ENCODE measurements at regions not wholly inside any gene's neighbourhood (a gene's known extent, or its start where the extent isn't known, plus 50 kb on each side); places are given as distances from the start of the nearest gene placed in this dataset.

- H3K4me1 Mint-ChIP-seq (ENCODE audit: low read depth) = no peaks in the 10 kb centered on the region
- ATAC-seq = no peak
- H3K9me3 Mint-ChIP-seq = peaks cover 22% of the 10 kb centered on the region
- no peaks in the 10 kb centered on the region for H3K36me3 Mint-ChIP-seq (ENCODE audit: insufficient read depth)
- no peak overlapping the region for H3K4me3 Mint-ChIP-seq
- DNase-seq = no peak
- H3K27me3 Mint-ChIP-seq (ENCODE audit: low read depth) = no peaks in the 10 kb centered on the region
These were observed 415.3 kb upstream of the SETBP1 start for GRCh38 chr18:44265437-44265836.

GRCh38 chr18:44273298-44273697, 407.4 kb upstream of the SETBP1 start:
- DNase-seq (no peak), ATAC-seq (no peak)
- no peaks in the 10 kb centered on the region for H3K36me3 Mint-ChIP-seq (ENCODE audit: insufficient read depth)
- H3K9me3 Mint-ChIP-seq = peaks cover 4% of the 10 kb centered on the region
- no peaks in the 10 kb centered on the region for H3K4me1 Mint-ChIP-seq (ENCODE audit: low read depth)
- no peaks in the 10 kb centered on the region for H3K27me3 Mint-ChIP-seq (ENCODE audit: low read depth)
- no peak overlapping the region for H3K4me3 Mint-ChIP-seq

- Mint-ChIP-seq H3K4me1 (ENCODE audit: low read depth) (no peaks in the 10 kb centered on the region), H3K27me3 (ENCODE audit: low read depth) (no peaks in the 10 kb centered on the region)
- no peak for ATAC-seq
These were observed 400.2 kb upstream of the SETBP1 start for GRCh38 chr18:44280479-44280878.

GRCh38 chr18:44286049-44286448, 394.6 kb upstream of the SETBP1 start:
- H3K4me1 Mint-ChIP-seq (ENCODE audit: low read depth) = no peaks in the 10 kb centered on the region
- H3K4me3 Mint-ChIP-seq = no peak overlapping the region
- no peaks in the 10 kb centered on the region for H3K36me3 Mint-ChIP-seq (ENCODE audit: insufficient read depth)
- no peak for ATAC-seq
- DNase-seq = no peak
- H3K9me3 Mint-ChIP-seq = no peaks in the 10 kb centered on the region
- no peaks in the 10 kb centered on the region for H3K27me3 Mint-ChIP-seq (ENCODE audit: low read depth)

More at GRCh38 chr18:44280479-44280878, 400.2 kb upstream of the SETBP1 start:
- Mint-ChIP-seq H3K36me3 (ENCODE audit: insufficient read depth) (no peaks in the 10 kb centered on the region), H3K4me3 (no peak overlapping the region), H3K9me3 (no peaks in the 10 kb centered on the region)
- DNase-seq = no peak

- ATAC-seq = no peak
- no peak overlapping the region for H3K4me3 Mint-ChIP-seq
These were observed 390.2 kb upstream of the SETBP1 start for GRCh38 chr18:44290366-44290977.

GRCh38 chr18:44298566-44298965, 382.1 kb upstream of the SETBP1 start:
- no peaks in the 10 kb centered on the region for H3K4me1 Mint-ChIP-seq (ENCODE audit: low read depth)
- no peaks in the 10 kb centered on the region for H3K36me3 Mint-ChIP-seq (ENCODE audit: insufficient read depth)
- no peak overlapping the region for H3K4me3 Mint-ChIP-seq
- DNase-seq (no peak), ATAC-seq (no peak)
- no peaks in the 10 kb centered on the region for H3K27me3 Mint-ChIP-seq (ENCODE audit: low read depth)
- H3K9me3 Mint-ChIP-seq = peaks cover 10% of the 10 kb centered on the region

More at GRCh38 chr18:44290366-44290977, 390.2 kb upstream of the SETBP1 start:
- H3K9me3 Mint-ChIP-seq = no peaks in the 10 kb centered on the region
- DNase-seq = no peak
- H3K27me3 Mint-ChIP-seq (ENCODE audit: low read depth) = no peaks in the 10 kb centered on the region
- H3K36me3 Mint-ChIP-seq (ENCODE audit: insufficient read depth) = no peaks in the 10 kb centered on the region
- H3K4me1 Mint-ChIP-seq (ENCODE audit: low read depth) = no peaks in the 10 kb centered on the region

- H3K9me3 Mint-ChIP-seq = no peaks in the 10 kb centered on the region
- DNase-seq (no peak), ATAC-seq (no peak)
- no peaks in the 10 kb centered on the region for H3K4me1 Mint-ChIP-seq (ENCODE audit: low read depth)
- no peaks in the 10 kb centered on the region for H3K36me3 Mint-ChIP-seq (ENCODE audit: insufficient read depth)
- H3K4me3 Mint-ChIP-seq = no peak overlapping the region
- no peaks in the 10 kb centered on the region for H3K27me3 Mint-ChIP-seq (ENCODE audit: low read depth)
These were observed 371.5 kb upstream of the SETBP1 start for GRCh38 chr18:44309185-44309584.

- no peaks in the 10 kb centered on the region for H3K27me3 Mint-ChIP-seq (ENCODE audit: low read depth)
- H3K4me1 Mint-ChIP-seq (ENCODE audit: low read depth) = no peaks in the 10 kb centered on the region
- ATAC-seq (no peak), DNase-seq (no peak)
- H3K36me3 Mint-ChIP-seq (ENCODE audit: insufficient read depth) = no peaks in the 10 kb centered on the region
- H3K9me3 Mint-ChIP-seq = no peaks in the 10 kb centered on the region
- no peak overlapping the region for H3K4me3 Mint-ChIP-seq
These were observed 359.8 kb upstream of the SETBP1 start for GRCh38 chr18:44320619-44321460.

GRCh38 chr18:44321868-44322590, 358.7 kb upstream of the SETBP1 start:
- DNase-seq = no peak
- H3K27me3 Mint-ChIP-seq (ENCODE audit: low read depth) = no peaks in the 10 kb centered on the region

GRCh38 chr18:44323125-44323524, 357.6 kb upstream of the SETBP1 start:
- Mint-ChIP-seq H3K4me1 (ENCODE audit: low read depth) (no peaks in the 10 kb centered on the region), H3K4me3 (no peak overlapping the region), H3K36me3 (ENCODE audit: insufficient read depth) (no peaks in the 10 kb centered on the region), H3K27me3 (ENCODE audit: low read depth) (no peaks in the 10 kb centered on the region), H3K9me3 (no peaks in the 10 kb centered on the region)
- ATAC-seq = no peak
- no peak for DNase-seq

More at GRCh38 chr18:44321868-44322590, 358.7 kb upstream of the SETBP1 start:
- no peaks in the 10 kb centered on the region for H3K9me3 Mint-ChIP-seq
- H3K4me3 Mint-ChIP-seq = no peak overlapping the region
- no peak for ATAC-seq
- no peaks in the 10 kb centered on the region for H3K36me3 Mint-ChIP-seq (ENCODE audit: insufficient read depth)
- H3K4me1 Mint-ChIP-seq (ENCODE audit: low read depth) = no peaks in the 10 kb centered on the region

GRCh38 chr18:44324361-44324760, 356.3 kb upstream of the SETBP1 start:
- Mint-ChIP-seq H3K9me3 (no peaks in the 10 kb centered on the region), H3K4me3 (no peak overlapping the region), H3K4me1 (ENCODE audit: low read depth) (no peaks in the 10 kb centered on the region), H3K36me3 (ENCODE audit: insufficient read depth) (no peaks in the 10 kb centered on the region), H3K27me3 (ENCODE audit: low read depth) (no peaks in the 10 kb centered on the region)
- ATAC-seq (no peak), DNase-seq (no peak)

- ATAC-seq = no peak
- Mint-ChIP-seq H3K4me1 (ENCODE audit: low read depth) (no peaks in the 10 kb centered on the region), H3K36me3 (ENCODE audit: insufficient read depth) (no peaks in the 10 kb centered on the region), H3K27me3 (ENCODE audit: low read depth) (no peaks in the 10 kb centered on the region), H3K9me3 (peaks cover 3% of the 10 kb centered on the region), H3K4me3 (no peak overlapping the region)
- no peak for DNase-seq
These were observed 354.6 kb upstream of the SETBP1 start for GRCh38 chr18:44325903-44326635.

GRCh38 chr18:44331656-44332570, 348.8 kb upstream of the SETBP1 start:
- Mint-ChIP-seq H3K4me3 (no peak overlapping the region), H3K27me3 (ENCODE audit: low read depth) (no peaks in the 10 kb centered on the region), H3K36me3 (ENCODE audit: insufficient read depth) (no peaks in the 10 kb centered on the region), H3K9me3 (peaks cover 12% of the 10 kb centered on the region), H3K4me1 (ENCODE audit: low read depth) (no peaks in the 10 kb centered on the region)
- ATAC-seq = no peak
- DNase-seq = no peak

Measured in activated T-cell treated with anti-CD3 and anti-CD28 coated beads, Interleukin-2, amount 50 U/mL, for 4 hours (primary cell).